ENCODE measurements at regions not wholly inside any gene's neighbourhood (a gene's known extent, or its start where the extent isn't known, plus 50 kb on each side); places are given as distances from the start of the nearest gene placed in this dataset.

- H3K4me1 ChIP-seq (ENCODE audit: control insufficient read depth in 1 of 2, insufficient read depth in 2 of 2, low read length in 2 of 2), result no peaks in the 10 kb centered on the region
- H3K23ac ChIP-seq (ENCODE audit: low read length), result no peak overlapping the region
- H3K9ac ChIP-seq (ENCODE audit: low read length), result no peak overlapping the region
- H3K79me1 ChIP-seq (ENCODE audit: low read length), result no peaks in the 10 kb centered on the region
- no peak overlapping the region for H2BK5ac ChIP-seq (ENCODE audit: low read depth, low read length, poor library complexity)
- no peak overlapping the region for H2AK5ac ChIP-seq (ENCODE audit: low read length)
- H2BK120ac ChIP-seq (ENCODE audit: insufficient read depth, low read length, poor library complexity), result no peak overlapping the region
- no peak overlapping the region for H3K27ac ChIP-seq (ENCODE audit: low read depth, low read length)
- H3K36me3 ChIP-seq (ENCODE audit: control insufficient read depth in 1 of 2, insufficient read depth in 2 of 2, low read length in 2 of 2), result no peaks in the 10 kb centered on the region
- no peak overlapping the region for H2AFZ ChIP-seq (ENCODE audit: insufficient read depth, low read length, poor library complexity)
- no peak overlapping the region for H4K8ac ChIP-seq (ENCODE audit: low read depth, low read length)
- no peaks in the 10 kb centered on the region for H3K27me3 ChIP-seq (ENCODE audit: insufficient read depth, low read length)
- no peaks in the 10 kb centered on the region for H3K9me3 ChIP-seq (ENCODE audit: insufficient read depth, low read depth, low read length)
- no peak overlapping the region for H3K18ac ChIP-seq (ENCODE audit: low read length)
- no peak overlapping the region for H3K14ac ChIP-seq (ENCODE audit: low read length)
- no peak overlapping the region for H3K4me2 ChIP-seq (ENCODE audit: low read length)
- H3K4ac ChIP-seq (ENCODE audit: low read depth, low read length), result no peak overlapping the region
- H4K12ac ChIP-seq (ENCODE audit: low read depth, low read length), result no peak overlapping the region
- no peak overlapping the region for H4K91ac ChIP-seq (ENCODE audit: low read depth, low read length)
- H2BK12ac ChIP-seq (ENCODE audit: low read length), result no peak overlapping the region
- DNase-seq, result peak; percentile 16 to 84
- no CpG with 5 or more reads among the region's 3 CpGs for WGBS (ENCODE audit: extremely low coverage, insufficient coverage, insufficient read length)
- H3K79me2 ChIP-seq (ENCODE audit: control insufficient read depth, insufficient read depth, low read length, poor library complexity), result no peaks in the 10 kb centered on the region
- no peak overlapping the region for H3K4me3 ChIP-seq (ENCODE audit: low read depth, low read length)
These were observed 129.3 kb upstream of the KCNJ16 start for GRCh38 chr17:69945698-69946185.

- no CpG with 5 or more reads among the region's 4 CpGs for WGBS (ENCODE audit: extremely low coverage, insufficient coverage, insufficient read length)
- no peaks in the 10 kb centered on the region for H3K79me1 ChIP-seq (ENCODE audit: low read length)
- DNase-seq, result no peak
- H3K4me2 ChIP-seq (ENCODE audit: low read length), result no peak overlapping the region
- H3K27ac ChIP-seq (ENCODE audit: low read depth, low read length), result no peak overlapping the region
- no peaks in the 10 kb centered on the region for H3K4me1 ChIP-seq (ENCODE audit: control insufficient read depth in 1 of 2, insufficient read depth in 2 of 2, low read length in 2 of 2)
- H4K91ac ChIP-seq (ENCODE audit: low read depth, low read length), result no peak overlapping the region
- no peaks in the 10 kb centered on the region for H3K9me3 ChIP-seq (ENCODE audit: insufficient read depth, low read depth, low read length)
- H3K27me3 ChIP-seq (ENCODE audit: insufficient read depth, low read length), result no peaks in the 10 kb centered on the region
- H3K36me3 ChIP-seq (ENCODE audit: control insufficient read depth in 1 of 2, insufficient read depth in 2 of 2, low read length in 2 of 2), result no peaks in the 10 kb centered on the region
- no peak overlapping the region for H3K23ac ChIP-seq (ENCODE audit: low read length)
- H3K14ac ChIP-seq (ENCODE audit: low read length), result no peak overlapping the region
- no peak overlapping the region for H4K12ac ChIP-seq (ENCODE audit: low read depth, low read length)
- H3K18ac ChIP-seq (ENCODE audit: low read length), result no peak overlapping the region
- H2BK120ac ChIP-seq (ENCODE audit: insufficient read depth, low read length, poor library complexity), result no peak overlapping the region
- no peak overlapping the region for H2BK5ac ChIP-seq (ENCODE audit: low read depth, low read length, poor library complexity)
- no peaks in the 10 kb centered on the region for H3K79me2 ChIP-seq (ENCODE audit: control insufficient read depth, insufficient read depth, low read length, poor library complexity)
- H2BK12ac ChIP-seq (ENCODE audit: low read length), result no peak overlapping the region
- H3K4me3 ChIP-seq (ENCODE audit: low read depth, low read length), result no peak overlapping the region
- H2AK5ac ChIP-seq (ENCODE audit: low read length), result no peak overlapping the region
- no peak overlapping the region for H2AFZ ChIP-seq (ENCODE audit: insufficient read depth, low read length, poor library complexity)
- H3K9ac ChIP-seq (ENCODE audit: low read length), result no peak overlapping the region
- H4K8ac ChIP-seq (ENCODE audit: low read depth, low read length), result no peak overlapping the region
- no peak overlapping the region for H3K4ac ChIP-seq (ENCODE audit: low read depth, low read length)
These were observed 127.8 kb upstream of the KCNJ16 start for GRCh38 chr17:69947027-69947759.

DNA sequence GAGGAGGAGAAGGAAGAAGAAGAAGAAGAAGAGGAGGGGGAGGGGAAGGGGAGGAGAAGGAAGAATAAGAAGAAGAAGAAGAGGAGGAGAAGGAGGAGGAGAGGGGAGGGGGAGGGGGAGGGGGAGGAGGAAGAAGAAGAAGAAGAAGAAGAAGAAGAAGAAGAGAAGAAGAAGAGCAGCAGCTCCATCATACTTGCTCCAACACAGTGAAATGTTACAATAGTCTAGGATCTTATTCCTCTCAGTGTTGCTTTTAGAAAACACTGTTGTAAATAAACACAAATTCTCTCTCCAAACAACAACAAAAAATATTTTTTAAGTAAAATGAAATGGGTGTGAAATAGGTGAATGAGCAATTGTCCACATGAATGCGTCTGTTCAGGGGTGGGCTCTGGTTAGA, 126.6 kb upstream of the KCNJ16 start:
- H3K23ac ChIP-seq (ENCODE audit: low read length), result no peak overlapping the region
- no peak overlapping the region for H3K4me3 ChIP-seq (ENCODE audit: low read depth, low read length)
- no peak overlapping the region for H4K91ac ChIP-seq (ENCODE audit: low read depth, low read length)
- H2BK12ac ChIP-seq (ENCODE audit: low read length), result no peak overlapping the region
- H3K36me3 ChIP-seq (ENCODE audit: control insufficient read depth in 1 of 2, insufficient read depth in 2 of 2, low read length in 2 of 2), result no peaks in the 10 kb centered on the region
- H3K79me1 ChIP-seq (ENCODE audit: low read length), result no peaks in the 10 kb centered on the region
- no peaks in the 10 kb centered on the region for H3K27me3 ChIP-seq (ENCODE audit: insufficient read depth, low read length)
- H3K79me2 ChIP-seq (ENCODE audit: control insufficient read depth, insufficient read depth, low read length, poor library complexity), result no peaks in the 10 kb centered on the region
- no peak overlapping the region for H3K18ac ChIP-seq (ENCODE audit: low read length)
- H3K27ac ChIP-seq (ENCODE audit: low read depth, low read length), result no peak overlapping the region
- no peak for DNase-seq
- H4K8ac ChIP-seq (ENCODE audit: low read depth, low read length), result no peak overlapping the region
- H3K4me2 ChIP-seq (ENCODE audit: low read length), result no peak overlapping the region
- no peak overlapping the region for H3K14ac ChIP-seq (ENCODE audit: low read length)
- H4K12ac ChIP-seq (ENCODE audit: low read depth, low read length), result no peak overlapping the region
- H2BK120ac ChIP-seq (ENCODE audit: insufficient read depth, low read length, poor library complexity), result no peak overlapping the region
- H2BK5ac ChIP-seq (ENCODE audit: low read depth, low read length, poor library complexity), result no peak overlapping the region
- H3K9ac ChIP-seq (ENCODE audit: low read length), result no peak overlapping the region
- WGBS (ENCODE audit: extremely low coverage, insufficient coverage, insufficient read length), result no CpG with 5 or more reads among the region's 1 CpG
- H2AK5ac ChIP-seq (ENCODE audit: low read length), result no peak overlapping the region
- no peak overlapping the region for H3K4ac ChIP-seq (ENCODE audit: low read depth, low read length)
- H2AFZ ChIP-seq (ENCODE audit: insufficient read depth, low read length, poor library complexity), result no peak overlapping the region
- no peaks in the 10 kb centered on the region for H3K9me3 ChIP-seq (ENCODE audit: insufficient read depth, low read depth, low read length)
- H3K4me1 ChIP-seq (ENCODE audit: control insufficient read depth in 1 of 2, insufficient read depth in 2 of 2, low read length in 2 of 2), result no peaks in the 10 kb centered on the region

- no peak overlapping the region for H2BK120ac ChIP-seq (ENCODE audit: insufficient read depth, low read length, poor library complexity)
- no peak overlapping the region for H3K4me3 ChIP-seq (ENCODE audit: low read depth, low read length)
- H3K4ac ChIP-seq (ENCODE audit: low read depth, low read length), result no peak overlapping the region
- H3K4me1 ChIP-seq (ENCODE audit: control insufficient read depth in 1 of 2, insufficient read depth in 2 of 2, low read length in 2 of 2), result no peaks in the 10 kb centered on the region
- no peaks in the 10 kb centered on the region for H3K9me3 ChIP-seq (ENCODE audit: insufficient read depth, low read depth, low read length)
- no peaks in the 10 kb centered on the region for H3K79me1 ChIP-seq (ENCODE audit: low read length)
- no peak overlapping the region for H4K12ac ChIP-seq (ENCODE audit: low read depth, low read length)
- no peaks in the 10 kb centered on the region for H3K79me2 ChIP-seq (ENCODE audit: control insufficient read depth, insufficient read depth, low read length, poor library complexity)
- no peak overlapping the region for H3K14ac ChIP-seq (ENCODE audit: low read length)
- no peak overlapping the region for H4K91ac ChIP-seq (ENCODE audit: low read depth, low read length)
- H2AK5ac ChIP-seq (ENCODE audit: low read length), result no peak overlapping the region
- no peak overlapping the region for H3K4me2 ChIP-seq (ENCODE audit: low read length)
- no peaks in the 10 kb centered on the region for H3K36me3 ChIP-seq (ENCODE audit: control insufficient read depth in 1 of 2, insufficient read depth in 2 of 2, low read length in 2 of 2)
- no peak overlapping the region for H3K18ac ChIP-seq (ENCODE audit: low read length)
- H3K27me3 ChIP-seq (ENCODE audit: insufficient read depth, low read length), result no peaks in the 10 kb centered on the region
- no peak overlapping the region for H2AFZ ChIP-seq (ENCODE audit: insufficient read depth, low read length, poor library complexity)
- H2BK12ac ChIP-seq (ENCODE audit: low read length), result no peak overlapping the region
- H3K9ac ChIP-seq (ENCODE audit: low read length), result no peak overlapping the region
- no peak overlapping the region for H4K8ac ChIP-seq (ENCODE audit: low read depth, low read length)
- no peak overlapping the region for H3K23ac ChIP-seq (ENCODE audit: low read length)
- no peak for DNase-seq
- H2BK5ac ChIP-seq (ENCODE audit: low read depth, low read length, poor library complexity), result no peak overlapping the region
- no peak overlapping the region for H3K27ac ChIP-seq (ENCODE audit: low read depth, low read length)
These were observed 125.5 kb upstream of the KCNJ16 start for GRCh38 chr17:69949496-69949895.
